Suppressor macrophage (primary cell): ENCODE measurements at regions not wholly inside any gene's neighbourhood (a gene's known extent, or its start where the extent isn't known, plus 50 kb on each side); places are given as distances from the start of the nearest gene placed in this dataset.

Experiments
- DNase-seq, 4 experiments: peaks; one replicate each; pipeline ENCODE4 v3.0.0-alpha.2; 2020 to 2022

DNA sequence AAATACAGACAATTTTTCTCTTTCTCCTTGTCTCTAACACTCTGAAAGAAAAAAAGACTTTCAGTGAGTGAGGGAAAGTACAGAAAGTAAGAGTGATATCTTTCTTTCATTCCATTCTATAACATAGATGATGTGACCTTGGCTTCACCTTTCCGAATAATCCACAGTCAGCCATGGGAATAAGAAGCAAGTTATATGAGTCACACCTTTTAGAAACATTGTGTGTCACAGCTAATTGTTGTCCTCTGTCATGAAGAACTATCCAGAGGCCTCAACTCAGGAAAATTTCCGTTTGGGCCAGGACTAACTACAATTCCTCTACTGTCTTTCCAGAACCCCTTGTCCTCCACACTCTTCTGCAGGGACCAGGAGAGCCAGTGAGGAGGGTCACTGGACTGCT is 209.7 kb upstream of the FAR2 start:
- DNase-seq: no peak

DNA sequence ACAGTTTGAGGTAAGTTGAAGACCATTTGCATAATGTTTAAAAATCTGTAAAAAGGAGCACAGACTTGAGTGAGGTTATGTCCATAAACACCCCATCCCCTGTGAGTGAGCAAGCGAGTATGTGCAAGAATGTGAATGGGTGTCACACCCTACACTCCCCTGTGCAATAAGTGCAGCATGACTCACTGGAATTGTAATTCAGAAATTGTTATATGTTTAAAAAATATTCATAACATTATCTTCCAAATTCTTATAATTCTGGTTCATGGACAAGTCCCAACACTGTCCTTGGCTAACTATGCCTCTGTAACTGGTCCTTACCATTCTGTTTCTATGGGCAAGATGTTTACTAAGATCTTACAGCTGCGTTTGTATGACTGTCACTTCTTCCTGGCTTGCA is 207.8 kb upstream of the FAR2 start:
- no peak for DNase-seq

- no peak for DNase-seq
Measured at GRCh38 chr12:28946361-28946760, 202.7 kb upstream of the FAR2 start.

DNA sequence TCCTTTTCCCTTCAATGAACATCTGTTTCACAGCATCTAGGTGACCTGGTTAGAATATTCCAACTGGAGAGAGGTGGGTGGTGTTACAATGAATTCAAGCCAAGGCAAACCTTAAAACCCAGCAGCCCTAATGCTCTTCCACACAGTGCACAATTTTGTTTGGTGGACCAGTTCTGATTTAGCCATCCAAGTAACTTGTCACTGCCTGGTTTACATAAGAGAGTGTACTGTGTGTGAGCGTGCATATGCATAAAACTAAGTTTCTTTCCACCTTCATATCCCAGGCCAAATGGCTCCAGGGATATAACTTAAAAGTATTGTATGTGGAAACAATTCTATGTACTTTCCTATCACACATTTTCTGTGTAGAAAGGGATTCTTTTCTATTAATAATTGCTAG is 200.4 kb upstream of the FAR2 start:
- no peak for DNase-seq

- no peak for DNase-seq
Measured at GRCh38 chr12:28949184-28949583, 199.9 kb upstream of the FAR2 start.

DNA sequence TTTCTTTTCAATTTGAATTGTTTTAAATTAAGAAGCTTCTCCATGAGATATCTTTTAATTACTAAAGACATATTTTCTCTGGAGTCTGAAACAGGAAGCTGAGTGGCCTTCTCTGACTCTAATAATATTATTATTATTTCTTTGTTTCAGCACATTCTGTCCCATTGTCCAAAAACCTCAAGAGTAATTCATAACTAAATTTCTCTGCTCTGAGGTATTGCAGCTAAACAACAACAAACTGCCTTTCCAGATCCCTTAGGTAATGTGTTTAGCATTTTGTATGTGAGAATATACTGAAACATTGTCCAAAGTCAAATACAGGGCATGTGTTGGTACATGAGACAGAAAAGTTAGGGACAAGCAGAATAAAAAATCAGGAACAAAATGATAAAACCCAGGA is 199.0 kb upstream of the FAR2 start:
- no peak for DNase-seq

- no peak for DNase-seq
Measured at GRCh38 chr12:28951935-28952334, 197.1 kb upstream of the FAR2 start.

GRCh38 chr12:28954333-28954732 is 194.7 kb upstream of the FAR2 start:
- peak in 1 of 4 experiments; percentile 16 for DNase-seq

- no peak for DNase-seq
Measured at GRCh38 chr12:28955491-28955890, 193.6 kb upstream of the FAR2 start.

DNA sequence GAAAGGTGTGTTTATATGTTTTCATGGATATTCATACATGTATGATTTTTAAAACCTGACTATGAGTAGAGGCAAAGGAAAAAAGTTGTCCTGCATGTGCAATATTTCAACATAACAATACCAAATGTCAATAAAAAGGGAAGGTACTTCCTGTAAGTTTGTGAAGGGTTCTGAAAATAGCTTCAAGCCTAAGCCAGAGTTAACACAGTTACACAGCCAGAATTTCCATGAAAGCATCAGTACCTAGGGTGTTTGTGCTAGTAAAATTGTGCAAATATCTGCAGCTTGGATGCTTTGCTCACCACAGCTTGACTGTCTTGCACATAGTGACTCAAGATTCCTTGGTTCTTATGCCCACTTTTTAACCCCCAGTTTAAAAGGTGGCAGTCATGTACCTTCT is 193.1 kb upstream of the FAR2 start:
- peak in 1 of 4 experiments; percentile 4 for DNase-seq

DNA sequence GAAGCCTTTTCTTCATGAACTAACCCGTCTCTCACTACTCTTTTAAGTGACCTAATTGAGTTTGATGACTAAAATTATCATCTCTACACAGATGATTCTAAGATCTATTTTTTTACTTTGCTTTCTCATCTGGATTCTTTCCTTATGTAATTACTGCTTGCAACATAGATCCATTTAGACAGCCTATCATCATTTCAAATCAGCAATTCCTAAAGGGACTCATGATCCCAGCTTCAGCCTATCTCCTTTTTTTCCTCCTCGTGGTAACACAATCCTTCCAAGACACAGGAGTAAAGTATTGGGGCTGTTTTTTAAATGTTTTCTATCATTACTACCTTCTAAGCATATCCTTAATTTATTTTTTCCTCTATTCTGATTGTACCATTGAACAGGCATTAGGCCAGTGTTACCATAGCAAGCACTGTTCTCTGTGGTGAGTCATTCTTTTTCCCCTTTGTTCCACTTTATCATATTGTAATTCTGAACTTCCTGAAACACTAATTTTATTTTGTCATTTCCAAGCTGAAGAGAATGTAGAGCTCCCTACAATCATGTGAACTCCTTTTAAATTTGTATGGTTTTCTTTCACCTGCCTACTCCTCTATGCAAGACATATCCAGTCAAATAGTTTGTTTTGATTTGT is 190.4 kb upstream of the FAR2 start:
- peak in 2 of 4 experiments; percentile 29 to 33 for DNase-seq

- DNase-seq: no peak
Measured at GRCh38 chr12:28961948-28962384, 187.1 kb upstream of the FAR2 start.

GRCh38 chr12:28963554-28963953 is 185.5 kb upstream of the FAR2 start:
- DNase-seq: peak in 2 of 4 experiments; percentile 11 to 16

- DNase-seq: no peak
Measured at GRCh38 chr12:28966046-28966780, 182.9 kb upstream of the FAR2 start.

- no peak for DNase-seq
Measured at GRCh38 chr12:28967426-28967825, 181.7 kb upstream of the FAR2 start.

DNA sequence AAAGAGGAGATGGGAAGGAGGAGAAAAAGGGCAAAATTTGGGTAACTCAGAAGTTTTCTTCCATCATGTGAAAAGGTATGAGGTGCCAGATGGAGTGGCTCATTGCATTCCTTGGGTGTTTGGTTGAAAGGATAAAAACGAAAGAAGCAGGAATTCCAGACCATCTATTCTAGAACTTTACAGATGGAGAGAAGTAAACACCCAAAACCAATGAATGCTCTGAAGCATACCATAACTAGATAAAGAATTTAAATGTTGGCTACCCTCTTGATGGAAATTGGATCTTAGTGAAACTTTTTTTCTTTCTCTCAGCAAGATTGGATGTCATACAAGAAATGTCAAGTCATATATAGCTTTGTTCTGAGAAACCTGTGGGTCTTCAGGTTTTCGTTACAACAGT is 175.6 kb upstream of the FAR2 start:
- DNase-seq: no peak

DNA sequence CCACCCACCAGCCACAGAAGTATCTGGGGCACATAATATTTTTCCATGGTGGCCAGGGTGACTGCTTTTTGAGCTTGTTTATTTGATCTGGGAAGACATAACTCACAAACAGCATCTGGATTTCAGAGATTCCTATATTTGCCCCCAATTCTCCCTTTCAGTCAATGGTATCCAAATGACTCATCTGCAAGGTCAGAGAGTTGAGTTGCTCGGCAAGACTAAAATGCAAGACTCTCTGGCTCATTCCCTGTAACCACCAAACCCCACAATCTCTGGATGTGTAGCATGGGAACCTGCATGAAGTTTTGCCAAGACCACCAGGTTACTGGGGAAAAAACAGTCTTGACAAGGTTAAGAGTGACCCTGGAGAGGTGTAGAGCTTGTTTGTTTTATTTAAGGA is 174.9 kb upstream of the FAR2 start:
- DNase-seq: no peak

- DNase-seq: no peak
Measured at GRCh38 chr12:28974883-28975282, 174.2 kb upstream of the FAR2 start.

DNA sequence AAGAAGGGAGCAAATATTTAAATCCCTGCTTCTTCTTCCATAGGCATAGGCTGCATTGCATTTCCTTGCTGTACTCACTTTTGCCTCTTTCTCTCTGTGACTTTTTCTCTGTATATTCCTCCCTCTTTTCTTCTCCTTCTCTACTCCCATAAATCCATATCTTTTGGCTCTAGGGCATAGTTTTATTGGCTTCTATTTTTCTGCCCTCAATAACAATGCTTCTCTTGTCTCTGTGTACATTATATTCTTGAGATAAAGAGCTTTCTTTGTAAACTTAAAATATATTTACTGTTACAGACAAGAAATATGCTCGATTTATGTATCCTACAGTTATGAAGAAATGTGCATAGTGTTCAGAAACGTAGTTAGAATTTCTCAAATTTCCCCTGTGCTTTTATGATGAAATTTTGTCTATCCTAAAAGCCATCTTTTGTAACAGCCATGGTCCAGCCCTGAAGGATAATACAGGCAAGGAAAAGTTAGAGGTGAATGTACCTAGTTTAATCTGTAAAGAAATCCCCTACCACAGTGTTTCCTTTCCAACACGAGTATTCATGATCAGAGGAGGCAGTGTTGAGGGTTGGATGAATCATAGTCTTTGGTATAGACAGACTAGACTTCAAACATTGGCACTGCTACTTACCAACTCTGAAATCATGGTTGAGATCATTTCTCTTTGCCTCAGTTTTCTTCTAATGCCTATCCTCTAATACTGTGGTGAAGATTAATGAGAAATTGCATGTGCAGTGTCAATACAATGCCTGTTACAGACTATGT is 173.3 kb upstream of the FAR2 start:
- no peak for DNase-seq

GRCh38 chr12:28980436-28980835 is 168.6 kb upstream of the FAR2 start:
- no peak for DNase-seq

DNA sequence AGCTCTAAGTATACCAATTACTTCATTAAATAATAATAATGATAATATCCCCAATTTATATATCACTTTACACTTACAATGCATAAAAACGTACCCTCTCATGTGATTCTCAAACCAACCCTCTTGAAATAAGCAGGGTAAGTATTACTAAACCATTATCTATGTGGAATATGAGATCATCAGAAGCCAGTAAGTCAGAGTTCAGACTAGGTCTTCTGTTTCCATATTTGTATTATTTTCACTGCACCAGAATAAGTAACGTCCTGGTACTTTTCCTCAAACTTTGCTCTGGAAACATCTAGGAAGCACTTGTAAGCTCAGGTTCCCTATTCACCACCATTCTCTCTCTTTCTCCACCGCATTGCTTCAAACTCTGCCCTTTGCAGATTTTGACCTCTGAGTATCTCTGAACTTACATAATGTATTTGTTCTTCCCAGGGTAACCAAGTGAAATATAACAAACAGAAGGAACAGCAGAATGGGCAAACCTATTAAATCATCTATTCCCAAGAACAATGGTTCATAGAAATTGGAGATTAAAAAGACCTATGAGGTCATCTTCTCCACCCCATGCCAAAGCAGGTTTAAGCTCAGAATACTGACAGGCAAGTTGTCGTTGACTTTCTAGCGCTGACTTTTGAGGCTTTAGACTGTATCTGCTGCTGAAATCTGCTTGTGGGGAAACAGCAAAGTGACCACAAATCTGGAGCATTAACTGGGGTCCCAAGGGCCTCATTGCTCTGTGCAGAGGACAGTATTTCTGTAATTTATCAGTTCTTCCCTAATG is 161.3 kb upstream of the FAR2 start:
- DNase-seq: no peak

GRCh38 chr12:28988325-28988704 is 160.8 kb upstream of the FAR2 start:
- no peak for DNase-seq

DNA sequence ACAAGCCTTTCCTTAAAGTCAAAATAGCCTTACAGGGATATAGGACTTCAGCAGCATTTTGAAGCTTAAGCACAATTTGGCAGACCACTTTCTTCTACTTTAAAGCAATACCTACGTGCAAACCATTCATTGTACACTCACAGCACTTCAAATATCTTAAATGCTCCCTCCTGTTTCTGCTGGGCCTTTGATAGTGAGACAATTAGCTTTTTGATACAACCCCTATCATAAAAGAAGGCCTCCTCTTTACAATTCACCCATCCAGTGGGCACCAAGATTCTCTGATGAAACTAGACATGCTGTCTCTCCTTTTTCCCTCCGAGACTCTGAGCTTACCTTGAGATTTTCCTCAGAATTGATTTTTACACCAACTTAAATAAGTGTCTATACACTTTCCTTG is 157.5 kb upstream of the FAR2 start:
- DNase-seq: no peak
